Non-pigmented ciliary epithelial cell (primary cell): ENCODE measurements at regions not wholly inside any gene's neighbourhood (a gene's known extent, or its start where the extent isn't known, plus 50 kb on each side); places are given as distances from the start of the nearest gene placed in this dataset.
A peak's percentile ranks its signal among the peaks of the same experiment; 100 is the strongest.
"Not testable (repeated sequence)": the region's sequence is repeated elsewhere in the genome, so short reads cannot be mapped to it uniquely, and the experiment has no call there.

Experiments used
- DNase-seq: peaks from one replicate; pipeline ENCODE4 v3.0.0-alpha.2; 2010; ENCODE audit warnings: low read depth

DNA sequence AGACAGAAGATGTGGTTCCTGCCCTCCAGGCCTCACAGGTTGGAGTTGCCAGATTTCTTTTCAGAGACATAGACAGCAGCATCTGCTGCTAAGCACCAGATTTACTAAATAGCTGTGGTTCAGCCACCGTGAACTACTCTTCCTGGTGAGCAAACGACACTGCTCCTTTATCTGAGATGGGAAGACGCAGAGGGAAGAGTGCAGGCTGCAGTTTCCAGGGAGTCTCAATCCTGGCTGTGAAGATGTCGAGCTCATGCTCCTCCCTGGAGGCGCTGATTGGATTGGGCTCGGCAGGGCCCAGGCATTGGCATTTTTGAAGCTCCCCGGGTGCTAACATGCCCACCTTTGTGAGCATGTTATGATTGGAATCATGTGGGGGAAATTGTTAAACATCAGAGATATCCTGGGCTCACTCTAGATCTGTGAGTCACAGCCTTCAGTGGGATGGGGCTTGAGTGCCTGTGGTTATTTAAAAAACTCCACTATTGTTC, 314.8 kb downstream of the TSN start:
- DNase-seq: no peak

DNA sequence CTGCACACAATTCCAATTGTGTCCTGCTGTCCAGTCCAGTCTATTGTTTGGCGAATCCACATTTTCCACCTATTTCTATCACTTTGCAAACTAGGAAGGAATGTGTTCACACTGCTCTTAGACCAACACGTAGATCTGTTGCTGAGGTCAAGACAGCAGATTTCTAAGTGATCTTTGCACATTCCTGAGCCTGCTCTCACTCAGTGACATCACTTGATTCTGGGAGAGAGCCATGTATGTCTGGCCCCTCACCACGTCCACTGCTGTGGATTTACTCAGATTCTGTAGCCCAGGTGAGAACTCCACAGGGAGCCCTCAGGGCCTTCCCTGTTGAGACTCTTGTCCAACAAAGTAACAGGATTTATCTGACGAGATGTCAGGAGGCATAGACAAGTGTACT, 317.2 kb downstream of the TSN start:
- peak; percentile 53 for DNase-seq

DNA sequence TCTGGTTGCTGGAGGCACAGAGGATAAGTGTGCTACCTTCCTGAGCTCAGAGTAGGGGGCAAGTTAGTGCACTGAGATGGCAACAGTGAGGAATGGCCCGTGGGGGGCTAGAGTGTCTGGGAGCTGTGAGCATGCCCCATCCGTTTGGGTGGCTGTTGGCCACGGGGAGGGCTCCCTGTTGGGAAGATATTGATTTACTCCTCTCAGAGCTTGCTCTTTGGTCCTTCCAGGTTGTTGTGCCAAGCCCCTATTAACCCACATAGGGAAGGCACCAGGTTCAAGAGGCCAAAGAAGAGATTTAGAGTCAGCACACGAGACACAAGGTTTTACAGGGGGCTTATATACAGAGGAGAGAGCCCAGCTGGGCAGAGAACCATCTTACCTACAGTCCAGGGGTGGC, 318.8 kb downstream of the TSN start:
- DNase-seq: no peak

DNA sequence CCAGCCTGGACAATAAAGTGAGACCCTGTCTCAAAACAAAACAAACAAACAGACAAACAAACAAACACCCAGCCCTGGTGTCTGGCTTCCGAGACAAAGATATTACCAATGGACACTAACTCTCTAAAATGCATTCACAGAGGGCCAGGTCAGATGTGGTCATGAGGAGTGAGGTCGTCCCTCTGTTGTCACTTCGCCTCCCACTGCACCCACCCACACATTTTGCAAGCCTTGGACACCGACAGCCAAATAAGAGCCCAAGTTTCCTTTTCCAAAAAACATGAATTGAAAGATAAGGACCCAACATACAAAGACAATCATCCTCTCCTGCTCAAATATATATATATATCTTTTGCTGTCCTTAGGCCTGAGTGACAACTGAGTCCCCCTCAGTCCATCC, 319.9 kb downstream of the TSN start:
- no peak for DNase-seq

DNA sequence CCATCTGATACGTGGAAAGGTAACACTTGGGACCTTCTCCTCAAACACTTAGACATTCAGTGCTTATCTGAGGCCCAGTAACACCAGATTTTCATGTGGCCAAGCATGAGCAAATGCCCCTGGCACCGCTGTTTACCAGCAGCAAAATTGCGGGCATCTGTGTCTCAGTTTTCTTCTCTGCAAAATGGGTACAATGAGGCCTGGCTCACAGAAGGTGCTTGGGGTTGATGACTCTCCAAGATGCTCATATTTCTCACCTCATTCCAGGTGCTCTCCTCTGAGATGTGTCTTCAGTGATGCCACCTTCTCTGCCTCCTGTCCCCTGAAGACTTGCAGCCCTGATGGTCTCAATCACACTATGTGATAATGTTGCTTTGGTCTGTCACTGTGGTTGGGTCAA, 321.7 kb downstream of the TSN start:
- no peak for DNase-seq

DNA sequence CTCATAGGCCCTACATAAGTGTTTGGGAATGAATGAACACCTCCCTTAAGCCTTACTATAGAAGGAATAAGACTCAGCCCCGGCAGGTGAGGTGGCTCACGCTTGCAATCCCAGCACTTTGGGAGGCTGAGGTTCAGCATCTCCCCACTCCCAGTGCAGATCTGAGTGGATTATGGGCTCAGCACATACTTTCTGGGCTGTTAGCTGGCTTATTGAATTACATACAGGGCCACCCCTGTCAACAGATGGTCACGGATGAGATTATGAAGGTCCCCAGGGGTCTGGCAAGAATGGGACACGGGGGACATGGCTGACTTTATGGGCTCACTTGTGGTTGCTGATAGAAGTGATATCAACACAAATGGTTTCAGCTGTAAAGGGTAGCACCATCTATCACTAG, 322.3 kb downstream of the TSN start:
- DNase-seq: no peak

DNA sequence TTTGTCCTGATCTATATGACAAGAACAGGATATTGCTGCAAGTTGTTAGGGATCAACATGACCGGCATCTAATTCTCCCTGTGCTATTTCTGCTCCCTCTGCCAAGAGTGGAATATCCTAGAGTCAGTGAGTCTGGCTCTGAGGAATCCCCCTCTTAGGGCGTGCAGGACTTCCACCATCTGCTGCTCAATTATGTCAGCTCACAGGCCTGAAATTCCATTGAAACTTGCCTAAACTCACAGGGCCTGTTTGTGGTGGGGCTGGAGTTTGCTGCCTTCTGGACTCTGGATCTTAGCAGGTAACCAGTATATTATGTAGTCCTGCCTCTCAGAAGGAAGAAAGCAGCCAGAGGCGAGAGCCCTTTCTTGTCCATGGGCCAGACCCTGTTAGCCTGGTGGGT, 323.0 kb downstream of the TSN start:
- DNase-seq: no peak

DNA sequence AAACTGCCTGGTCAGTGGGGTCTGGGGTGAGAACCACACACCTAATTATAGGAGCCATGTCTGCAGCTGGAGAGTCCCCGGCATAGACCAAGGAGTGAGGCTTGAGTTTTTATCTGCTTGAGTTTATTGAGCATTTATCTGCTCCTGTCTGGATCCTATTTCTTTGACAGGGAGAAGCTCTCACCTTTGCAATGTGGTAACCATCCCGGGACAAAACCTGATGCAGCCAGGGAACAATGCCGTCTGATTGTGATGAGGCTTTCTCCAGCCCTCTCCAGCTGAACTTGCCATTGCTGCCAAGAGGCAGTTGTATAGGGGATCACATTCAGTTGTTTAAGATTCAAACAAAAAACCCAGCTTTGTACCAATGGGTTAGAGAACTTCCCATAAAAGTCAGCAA, 324.4 kb downstream of the TSN start:
- DNase-seq: no peak

DNA sequence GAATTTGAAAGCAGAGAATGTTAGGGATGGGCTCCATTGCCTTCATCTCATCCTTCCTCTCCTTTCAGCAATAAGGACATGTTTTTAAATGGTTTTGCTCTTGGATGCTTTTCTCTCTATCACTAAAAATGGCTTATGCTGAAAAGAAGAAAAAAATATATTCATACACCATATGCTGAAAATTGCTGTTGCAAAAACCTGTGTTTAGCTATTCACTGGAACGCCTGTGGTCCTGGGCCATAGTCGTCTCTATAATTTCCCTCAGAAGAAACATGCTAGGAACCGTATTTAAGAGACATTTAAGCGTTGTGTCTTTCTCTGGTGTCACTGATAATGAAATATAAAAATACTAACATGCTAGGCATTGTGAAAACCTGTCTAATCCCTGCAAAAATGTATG, 324.9 kb downstream of the TSN start:
- no peak for DNase-seq

DNA sequence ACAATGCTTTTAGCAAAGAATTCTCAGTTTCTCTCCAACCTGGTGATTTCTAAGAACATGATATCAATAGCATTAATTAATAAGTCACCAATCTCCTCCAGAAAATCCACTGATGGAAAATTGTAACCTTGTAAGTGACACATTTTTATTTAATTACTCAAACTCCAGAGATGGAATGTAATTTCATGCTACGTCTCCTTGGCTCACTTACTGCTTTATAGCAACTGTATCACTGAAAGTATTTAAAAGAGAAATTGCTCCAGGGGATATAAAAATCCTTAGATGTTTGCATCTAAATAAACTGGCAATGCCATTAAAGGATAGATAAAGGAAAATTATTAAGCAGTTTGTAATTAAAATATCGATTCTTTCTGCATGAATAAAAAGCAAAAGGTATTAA, 325.4 kb downstream of the TSN start:
- no peak for DNase-seq

DNA sequence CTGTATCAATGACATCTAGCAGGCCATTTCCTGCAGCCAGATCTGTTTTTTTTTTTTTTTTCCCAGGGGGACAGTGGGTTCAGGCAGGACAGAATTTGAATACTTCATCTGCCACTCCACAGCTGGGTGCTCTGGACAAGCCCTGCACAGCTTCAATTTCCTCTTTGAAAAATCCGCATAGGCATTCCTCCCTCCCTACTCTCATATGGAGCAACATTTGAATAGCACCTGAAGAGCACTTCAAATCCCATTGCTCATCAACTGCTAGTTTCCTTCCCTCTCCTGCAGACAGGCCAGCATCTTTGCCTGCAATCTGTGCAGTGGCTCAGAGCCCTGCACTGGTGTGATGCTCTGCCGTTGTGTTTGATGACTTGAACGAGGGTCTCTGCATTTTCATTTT, 326.3 kb downstream of the TSN start:
- no peak for DNase-seq

DNA sequence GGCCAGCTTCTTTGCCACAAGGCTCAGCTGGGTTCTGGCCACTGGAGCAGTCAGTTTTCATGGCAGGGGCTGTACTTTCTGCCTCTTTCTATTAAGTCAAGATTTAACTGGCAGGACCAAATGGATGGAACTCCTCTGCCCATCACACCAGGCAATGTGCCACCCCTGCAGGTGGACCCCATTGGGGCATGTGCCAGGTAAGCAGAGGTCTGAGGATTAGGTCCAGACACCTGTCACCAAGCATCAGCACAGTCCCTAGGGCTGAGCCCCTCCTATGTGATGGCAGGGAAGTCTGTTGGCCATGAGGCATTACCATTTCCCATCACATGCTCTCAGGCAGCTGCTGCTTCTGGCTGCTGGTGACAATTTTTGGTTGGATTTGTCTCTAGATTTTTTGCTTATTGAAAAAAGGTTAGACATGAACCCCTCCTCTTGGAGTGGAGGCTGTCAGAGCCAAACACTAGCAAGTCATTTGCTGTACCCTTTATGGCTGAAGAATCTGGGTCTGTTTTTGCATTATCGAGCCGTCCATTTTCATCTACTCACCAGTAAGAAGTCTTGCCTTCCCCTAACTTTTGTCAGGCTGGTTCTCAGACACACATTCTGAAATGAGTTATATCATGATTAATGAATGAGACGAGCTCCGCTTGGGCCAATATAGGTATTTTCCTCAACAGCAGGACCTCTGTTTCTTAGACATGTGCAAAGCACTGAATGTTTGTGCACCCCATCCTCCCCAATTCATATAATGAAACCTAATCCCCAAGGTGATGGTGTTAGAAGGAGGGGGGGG, 328.0 kb downstream of the TSN start:
- DNase-seq: no peak

DNA sequence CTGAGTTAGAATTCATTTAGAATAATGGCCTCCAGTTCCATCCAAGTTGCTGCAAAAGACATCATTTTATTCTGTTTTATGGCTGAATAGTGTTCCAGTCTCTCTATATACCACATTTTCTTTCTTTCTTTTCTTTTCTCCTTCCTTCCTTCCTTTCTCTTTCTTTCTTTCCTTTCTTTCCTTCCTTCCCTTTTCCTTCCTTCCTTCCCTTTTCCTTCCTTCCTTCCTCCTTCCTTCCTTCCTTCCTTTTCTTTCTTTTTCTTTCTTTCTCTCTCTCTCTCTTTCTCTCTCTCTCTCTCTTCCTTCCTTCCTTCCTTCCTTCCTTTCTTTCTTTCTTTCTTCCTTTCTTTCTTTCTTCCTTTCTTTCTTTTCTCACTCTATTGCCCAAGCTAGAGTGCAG, 330.2 kb downstream of the TSN start:
- not testable (repeated sequence) for DNase-seq

DNA sequence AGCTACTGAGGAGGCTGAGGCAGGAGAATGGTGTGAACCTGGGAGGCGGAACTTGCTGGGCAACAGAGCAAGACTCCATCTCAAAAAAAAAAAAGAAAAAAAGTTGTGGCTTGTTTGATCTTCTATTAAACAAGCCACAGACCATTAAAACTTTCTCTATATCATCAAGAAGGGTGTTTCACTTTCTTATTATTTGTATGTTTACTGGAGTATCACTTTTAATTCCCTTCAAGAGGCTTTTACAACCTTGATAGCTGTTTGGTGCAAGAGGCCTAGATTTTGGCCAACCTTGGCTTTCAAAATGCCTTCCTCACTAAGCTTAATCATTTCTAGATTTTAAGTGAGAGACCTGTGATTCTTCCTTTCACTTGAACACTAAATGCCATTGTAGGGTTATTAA, 339.1 kb downstream of the TSN start:
- no peak for DNase-seq

DNA sequence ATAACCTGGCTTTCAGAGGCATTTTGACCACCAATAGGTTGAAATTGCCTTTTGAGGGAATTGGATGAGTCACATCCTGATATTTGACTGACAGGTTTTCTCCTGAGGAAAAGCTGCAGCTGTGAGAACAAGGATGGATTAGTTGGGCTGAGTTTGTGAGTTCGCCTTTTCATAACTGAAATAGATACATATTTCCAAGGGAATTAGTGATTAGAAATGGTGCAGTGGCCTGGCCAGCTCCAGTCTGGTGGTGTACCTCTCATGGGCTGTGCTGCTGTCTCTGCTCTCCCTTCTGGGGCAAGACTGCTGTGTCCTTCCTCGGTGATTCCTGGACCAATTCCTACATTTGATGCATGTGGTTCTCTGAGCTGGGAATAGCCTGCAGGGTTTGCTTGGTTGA, 341.3 kb downstream of the TSN start:
- no peak for DNase-seq

DNA sequence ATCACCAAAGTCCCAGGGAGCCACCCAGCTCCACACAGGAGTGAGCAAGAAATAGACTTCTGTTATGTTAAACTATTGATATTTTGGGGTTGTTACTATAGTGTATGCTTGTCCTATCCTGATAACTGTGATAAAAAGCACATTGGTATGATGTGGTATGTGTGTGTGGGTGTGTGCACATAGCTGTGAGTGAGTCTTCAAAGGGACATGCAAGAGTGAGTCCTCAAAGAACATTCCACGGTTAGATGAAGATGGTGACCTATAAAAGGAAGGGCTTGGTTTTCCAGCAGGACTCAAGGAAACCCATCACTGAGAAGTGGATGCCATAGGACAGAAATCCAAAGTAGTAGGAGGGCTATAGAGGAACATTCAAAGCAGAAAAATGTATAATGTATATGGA, 342.9 kb downstream of the TSN start:
- DNase-seq: no peak

DNA sequence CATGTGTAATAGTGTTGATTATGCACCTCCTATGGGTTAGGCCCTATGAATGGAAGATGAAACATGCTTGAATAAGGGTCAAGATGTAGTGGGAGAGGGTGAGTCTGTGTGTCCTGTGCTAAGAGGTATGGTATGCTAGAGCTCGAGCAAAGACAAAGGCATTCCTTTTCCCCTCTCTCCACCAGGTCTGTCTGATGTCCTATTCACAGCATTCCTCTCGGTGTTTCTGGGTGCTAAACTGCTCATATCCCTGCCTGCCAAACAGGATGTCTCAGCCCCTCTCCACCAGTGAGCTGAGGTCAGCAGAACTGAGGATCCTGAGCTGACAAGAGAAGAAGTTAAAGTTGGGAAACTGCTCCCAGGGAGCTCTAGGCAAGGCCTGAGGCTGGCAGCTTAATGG, 344.9 kb downstream of the TSN start:
- peak; percentile 24 for DNase-seq

DNA sequence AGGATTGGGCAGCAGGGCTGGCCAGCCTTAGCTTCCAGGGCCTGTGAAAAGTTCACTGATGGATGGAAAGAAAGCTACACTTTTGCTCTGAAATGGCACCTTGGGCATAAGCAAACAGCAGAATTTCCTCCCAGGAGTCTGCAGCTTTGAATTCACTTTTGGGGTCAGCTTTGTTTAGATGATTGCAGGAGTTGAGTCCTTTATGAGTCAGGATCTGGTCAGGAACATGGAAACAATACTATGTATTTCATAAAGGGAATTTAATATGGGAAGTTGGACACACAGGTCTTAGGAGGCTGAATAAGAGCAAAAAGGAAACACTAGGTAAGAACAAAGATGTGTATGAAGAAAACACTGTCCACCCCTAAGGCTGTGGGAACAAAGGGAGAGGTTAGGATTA, 345.3 kb downstream of the TSN start:
- DNase-seq: no peak

DNA sequence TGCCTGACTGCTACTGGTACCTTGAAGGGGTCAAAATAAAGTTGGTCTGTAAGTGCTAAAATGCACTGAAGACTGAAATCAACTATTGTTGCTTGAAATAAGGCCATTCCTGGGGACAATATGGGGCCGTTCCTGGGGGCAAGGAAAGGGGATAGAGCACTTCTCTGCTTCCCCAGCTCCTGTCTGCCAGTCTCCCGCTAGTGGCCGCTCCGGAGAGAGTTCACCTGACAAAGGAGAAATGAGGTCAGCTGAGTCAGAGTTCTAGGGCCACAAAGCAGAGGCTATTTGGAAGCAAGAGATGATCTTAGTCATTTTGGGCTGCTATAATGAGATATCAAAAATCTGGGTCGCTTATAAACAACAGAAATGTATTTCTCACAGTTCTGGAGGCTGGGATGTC, 345.9 kb downstream of the TSN start:
- DNase-seq: no peak

DNA sequence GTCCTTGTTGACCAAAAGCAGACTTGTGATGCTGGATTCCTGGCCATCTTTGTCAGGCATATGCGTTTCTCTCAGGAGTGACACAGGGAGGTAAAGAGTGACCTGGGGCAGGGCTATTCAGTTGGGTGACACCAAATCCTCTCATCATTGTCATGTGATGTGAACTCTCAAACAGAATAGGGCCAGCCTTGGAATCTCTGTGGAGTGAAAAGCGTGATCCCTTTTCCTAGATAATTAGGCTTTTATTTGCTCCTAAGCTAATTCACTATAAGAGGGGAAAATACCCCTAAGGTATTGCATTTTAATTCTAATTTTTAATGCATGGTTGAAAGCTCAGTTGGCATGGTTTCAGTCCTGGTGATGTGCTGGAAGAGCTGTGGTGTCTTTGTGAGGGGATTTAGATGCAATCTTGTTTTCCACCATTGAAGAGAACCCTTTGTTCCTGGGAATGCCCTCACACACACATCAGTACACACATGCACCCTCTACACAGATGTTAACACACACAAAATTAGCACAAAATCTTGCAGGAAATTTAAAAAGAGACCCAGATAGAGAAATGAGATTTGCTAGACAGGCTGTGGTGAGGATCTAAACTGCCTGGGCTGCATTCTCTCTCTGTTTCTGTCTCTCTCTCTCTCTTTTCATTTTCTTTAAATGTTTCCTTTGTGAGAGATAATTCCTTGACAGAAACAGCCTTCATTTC, 349.9 kb downstream of the TSN start:
- no peak for DNase-seq

DNA sequence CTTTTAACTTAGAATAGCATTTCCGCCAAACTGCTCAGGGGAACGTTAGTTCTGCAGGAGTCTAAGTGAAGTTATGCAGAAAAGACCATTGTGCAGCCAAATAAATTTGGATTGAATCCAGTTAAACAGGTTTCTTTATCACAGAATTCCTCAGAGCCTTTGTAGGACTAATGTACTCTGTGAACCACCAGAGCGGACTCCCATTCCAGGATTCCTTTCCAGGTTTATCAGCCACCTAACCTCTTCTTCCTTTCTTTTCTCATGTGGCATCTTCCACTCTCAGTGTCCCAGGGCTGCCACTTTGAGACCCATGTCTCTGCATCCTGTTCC, 350.4 kb downstream of the TSN start:
- no peak for DNase-seq

DNA sequence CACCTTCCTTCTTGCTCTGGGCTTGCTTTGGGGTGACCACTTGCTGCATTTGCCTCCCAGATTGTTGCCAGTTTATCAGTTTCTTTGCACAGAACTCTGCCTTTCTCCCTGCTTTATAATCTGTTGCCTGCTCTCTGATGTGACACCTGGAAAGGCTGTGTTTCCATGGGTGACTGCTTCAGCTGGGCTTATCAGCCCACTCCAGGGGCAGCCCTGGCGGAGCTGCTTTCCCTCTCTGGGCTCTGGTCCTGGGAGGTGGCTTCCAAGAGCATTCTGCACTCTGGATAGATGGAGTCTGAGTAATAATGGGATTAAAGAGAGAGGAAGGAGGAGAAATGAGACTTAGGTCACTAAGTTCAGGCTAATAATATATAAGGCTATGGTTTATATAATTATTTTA, 352.7 kb downstream of the TSN start:
- DNase-seq: no peak

DNA sequence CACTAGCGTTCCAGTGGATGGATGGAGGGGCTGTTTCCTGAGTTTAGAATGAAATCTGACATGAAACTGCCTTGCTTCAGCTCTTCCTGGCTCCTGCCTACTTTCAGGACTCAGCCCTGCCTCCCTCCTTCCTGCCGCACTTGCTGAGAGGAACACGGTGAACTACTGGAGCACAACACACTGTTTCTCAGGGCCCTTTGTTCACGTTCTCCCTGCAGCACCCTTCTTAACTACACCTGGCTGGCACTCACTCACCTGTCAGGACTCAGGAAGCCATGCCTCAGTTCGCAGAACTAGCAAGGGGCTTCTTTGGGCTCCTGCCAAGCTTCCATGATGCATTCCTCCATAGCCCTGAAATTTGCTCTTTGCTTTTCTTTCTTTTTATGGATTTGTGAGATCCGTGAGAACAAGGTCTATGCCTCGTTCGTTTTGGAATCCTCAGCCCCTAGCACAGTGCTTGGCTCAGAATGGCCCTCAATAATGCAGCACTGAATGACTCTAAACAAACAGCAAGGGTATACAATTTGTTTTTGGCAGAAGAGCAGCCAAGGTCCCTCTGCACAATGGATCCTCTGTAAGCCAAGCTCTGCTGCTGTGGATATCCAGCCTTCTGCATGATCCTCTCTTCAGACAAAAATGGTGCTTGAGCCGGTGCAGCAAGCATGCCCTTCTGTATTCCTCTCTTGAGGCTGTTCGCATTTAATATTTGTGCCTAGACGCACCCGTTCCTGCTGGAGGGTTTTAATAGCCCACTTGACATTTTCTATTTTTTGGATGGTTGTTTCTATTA, 357.0 kb downstream of the TSN start:
- no peak for DNase-seq
